ENCODE measurements at regions not wholly inside any gene's neighbourhood (a gene's known extent, or its start where the extent isn't known, plus 50 kb on each side); places are given as distances from the start of the nearest gene placed in this dataset.

DNA sequence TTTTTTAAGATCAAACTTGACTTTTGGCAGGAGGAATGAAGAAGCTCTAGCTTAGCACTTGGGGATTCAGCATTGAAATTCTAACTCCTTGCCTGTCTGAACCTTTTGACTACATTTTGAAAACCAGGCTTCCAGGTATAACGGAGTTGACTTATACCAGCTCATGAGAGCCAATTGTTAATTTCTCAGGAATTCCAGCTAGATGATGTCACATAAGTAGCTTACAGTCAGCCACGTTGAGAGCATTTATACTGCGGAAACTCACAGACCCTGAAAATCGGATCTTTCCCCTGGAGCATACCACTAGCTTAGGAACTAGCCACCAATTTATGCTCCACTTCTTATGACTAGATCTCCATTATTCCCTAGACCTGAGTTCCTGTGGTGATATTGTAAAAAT lies 321.4 kb upstream of the DPH6 start:
- intact Hi-C loops (cut with micrococcal nuclease) = no loop called here
- Mint-ChIP-seq H3K27ac (ENCODE audit: low read depth, unreplicated experiment) (no peak overlapping the region), H3K4me1 (ENCODE audit: insufficient read depth, unreplicated experiment) (peaks cover 12% of the 10 kb centered on the region), H3K27me3 (ENCODE audit: insufficient read depth, unreplicated experiment) (no peaks in the 10 kb centered on the region), H3K9me3 (ENCODE audit: unreplicated experiment) (no peaks in the 10 kb centered on the region), H3K36me3 (ENCODE audit: insufficient read depth, unreplicated experiment) (no peaks in the 10 kb centered on the region), H3K4me3 (ENCODE audit: unreplicated experiment) (no peak overlapping the region)
- POLR2A ChIA-PET = no interaction called here
- TF ChIP-seq, protein P1, sequence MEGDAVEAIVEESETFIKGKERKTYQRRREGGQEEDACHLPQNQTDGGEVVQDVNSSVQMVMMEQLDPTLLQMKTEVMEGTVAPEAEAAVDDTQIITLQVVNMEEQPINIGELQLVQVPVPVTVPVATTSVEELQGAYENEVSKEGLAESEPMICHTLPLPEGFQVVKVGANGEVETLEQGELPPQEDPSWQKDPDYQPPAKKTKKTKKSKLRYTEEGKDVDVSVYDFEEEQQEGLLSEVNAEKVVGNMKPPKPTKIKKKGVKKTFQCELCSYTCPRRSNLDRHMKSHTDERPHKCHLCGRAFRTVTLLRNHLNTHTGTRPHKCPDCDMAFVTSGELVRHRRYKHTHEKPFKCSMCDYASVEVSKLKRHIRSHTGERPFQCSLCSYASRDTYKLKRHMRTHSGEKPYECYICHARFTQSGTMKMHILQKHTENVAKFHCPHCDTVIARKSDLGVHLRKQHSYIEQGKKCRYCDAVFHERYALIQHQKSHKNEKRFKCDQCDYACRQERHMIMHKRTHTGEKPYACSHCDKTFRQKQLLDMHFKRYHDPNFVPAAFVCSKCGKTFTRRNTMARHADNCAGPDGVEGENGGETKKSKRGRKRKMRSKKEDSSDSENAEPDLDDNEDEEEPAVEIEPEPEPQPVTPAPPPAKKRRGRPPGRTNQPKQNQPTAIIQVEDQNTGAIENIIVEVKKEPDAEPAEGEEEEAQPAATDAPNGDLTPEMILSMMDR (IDR thresholded peaks at IDR 0.05; ENCODE audit: unreplicated experiment) = no peak
- BruUV-seq (replicated peaks) = no TSS peak
- no peak for DNase-seq (ENCODE audit: unreplicated experiment)
- CTCF ChIA-PET = interaction anchor here (0.6 kb wide), 1 partner anchor 634 kb away, joined by 3 read pairs; no protein-coding TSS in a partner anchor

DNA sequence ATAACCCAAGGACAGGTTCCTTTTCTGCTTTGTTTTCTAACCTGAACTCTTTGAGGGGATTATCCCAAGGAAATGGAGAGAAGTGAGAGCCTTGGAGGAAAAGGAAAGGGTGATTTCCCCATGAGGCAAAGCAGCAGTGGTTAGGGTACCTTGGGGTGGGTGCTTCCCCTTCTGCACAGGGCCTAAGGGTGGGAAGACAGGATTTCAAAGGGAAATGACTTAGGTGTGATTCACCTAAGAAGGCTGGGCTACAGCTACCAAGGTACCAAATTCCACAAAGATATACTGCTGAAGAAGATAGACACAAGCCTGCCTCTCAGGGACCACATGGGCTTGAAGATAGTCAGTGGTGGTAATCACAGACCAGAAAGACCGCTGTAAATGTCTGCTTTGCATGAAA lies 325.3 kb upstream of the DPH6 start:
- CTCF ChIA-PET = no interaction called here
- H3K27ac Mint-ChIP-seq (ENCODE audit: low read depth, unreplicated experiment) = peak overlapping the region; percentile 35

DNA sequence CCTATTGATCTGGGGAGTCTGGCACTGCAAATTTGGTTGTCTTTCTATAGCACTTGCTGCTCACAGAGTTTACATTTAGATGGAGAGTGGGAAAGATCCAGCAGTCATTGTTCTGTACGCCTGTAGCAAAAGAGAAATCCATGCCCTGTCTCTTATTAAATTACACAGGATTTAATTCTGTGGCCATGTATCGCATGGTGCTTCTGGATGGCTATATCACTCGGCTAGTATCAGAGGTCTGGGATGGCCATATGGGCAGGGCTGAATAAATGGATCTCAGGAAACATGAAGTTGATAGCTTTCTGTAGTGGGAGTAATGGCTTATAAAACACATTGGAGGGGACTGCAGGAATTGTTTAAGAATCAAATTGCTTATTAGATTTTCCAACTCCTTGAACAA lies 325.8 kb upstream of the DPH6 start:
- ChIA-PET CTCF (no interaction called here), POLR2A (interaction anchor here (0.6 kb wide), 1 partner anchor 94 kb away, joined by 3 read pairs; no protein-coding TSS in a partner anchor)
- Mint-ChIP-seq H3K9me3 (ENCODE audit: unreplicated experiment) (no peaks in the 10 kb centered on the region), H3K36me3 (ENCODE audit: insufficient read depth, unreplicated experiment) (no peaks in the 10 kb centered on the region), H3K4me3 (ENCODE audit: unreplicated experiment) (no peak overlapping the region), H3K27ac (ENCODE audit: low read depth, unreplicated experiment) (no peak overlapping the region), H3K27me3 (ENCODE audit: insufficient read depth, unreplicated experiment) (no peaks in the 10 kb centered on the region), H3K4me1 (ENCODE audit: insufficient read depth, unreplicated experiment) (peaks cover 21% of the 10 kb centered on the region)
- no peak for DNase-seq (ENCODE audit: unreplicated experiment)
- no TSS peak for BruUV-seq (replicated peaks)
- intact Hi-C loops (cut with micrococcal nuclease) = no loop called here
- TF ChIP-seq, protein P1 (IDR thresholded peaks at IDR 0.05; ENCODE audit: unreplicated experiment) = no peak

More for the DNA sequence above, 325.3 kb upstream of the DPH6 start:
- no peak for DNase-seq (ENCODE audit: unreplicated experiment)
- Mint-ChIP-seq H3K36me3 (ENCODE audit: insufficient read depth, unreplicated experiment) (no peaks in the 10 kb centered on the region), H3K27me3 (ENCODE audit: insufficient read depth, unreplicated experiment) (no peaks in the 10 kb centered on the region), H3K4me1 (ENCODE audit: insufficient read depth, unreplicated experiment) (peaks cover 21% of the 10 kb centered on the region), H3K4me3 (ENCODE audit: unreplicated experiment) (no peak overlapping the region), H3K9me3 (ENCODE audit: unreplicated experiment) (no peaks in the 10 kb centered on the region)
- BruUV-seq (replicated peaks) = no TSS peak
- intact Hi-C loops (cut with micrococcal nuclease) = no loop called here
- TF ChIP-seq, protein P1 (IDR thresholded peaks at IDR 0.05; ENCODE audit: unreplicated experiment) = no peak
- POLR2A ChIA-PET = interaction anchor here (0.6 kb wide), 1 partner anchor 94 kb away, joined by 3 read pairs; no protein-coding TSS in a partner anchor

DNA sequence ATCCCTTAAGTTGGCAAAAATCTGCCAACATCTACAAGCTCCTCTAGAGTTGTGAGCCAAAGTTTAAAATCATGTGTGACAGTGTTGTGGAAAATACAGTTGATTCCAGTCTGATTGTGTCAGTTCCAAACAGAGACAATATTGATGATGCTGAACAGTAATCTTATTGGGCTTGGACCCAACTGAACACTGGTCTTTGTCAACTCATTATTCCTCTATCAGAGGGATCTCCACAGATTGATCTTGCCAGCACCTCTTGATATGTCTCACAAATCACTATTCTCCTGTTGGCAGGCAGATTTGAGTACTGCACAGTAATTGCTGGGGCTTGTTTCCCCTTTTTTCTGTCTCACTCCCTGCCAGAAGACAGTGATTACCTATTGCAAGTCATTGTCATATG lies 326.6 kb upstream of the DPH6 start:
- POLR2A ChIA-PET = interaction anchor here (0.7 kb wide), 1 partner anchor 338 kb away, joined by 4 read pairs; no protein-coding TSS in a partner anchor
- no peaks in the 10 kb centered on the region for H3K9me3 Mint-ChIP-seq (ENCODE audit: unreplicated experiment)
- BruUV-seq (replicated peaks) = no TSS peak
- CTCF ChIA-PET = no interaction called here
- intact Hi-C loops (cut with micrococcal nuclease) = no loop called here
- peaks cover 21% of the 10 kb centered on the region for H3K4me1 Mint-ChIP-seq (ENCODE audit: insufficient read depth, unreplicated experiment)
- H3K27me3 Mint-ChIP-seq (ENCODE audit: insufficient read depth, unreplicated experiment) = no peaks in the 10 kb centered on the region
- no peaks in the 10 kb centered on the region for H3K36me3 Mint-ChIP-seq (ENCODE audit: insufficient read depth, unreplicated experiment)
- TF ChIP-seq, protein P1 (IDR thresholded peaks at IDR 0.05; ENCODE audit: unreplicated experiment) = no peak
- no peak overlapping the region for H3K4me3 Mint-ChIP-seq (ENCODE audit: unreplicated experiment)
- no peak for DNase-seq (ENCODE audit: unreplicated experiment)
- H3K27ac Mint-ChIP-seq (ENCODE audit: low read depth, unreplicated experiment) = no peak overlapping the region

All from MCF 10A (cell line).